ENCODE measurements at regions not wholly inside any gene's neighbourhood (a gene's known extent, or its start where the extent isn't known, plus 50 kb on each side); places are given as distances from the start of the nearest gene placed in this dataset.

- TF ChIP-seq, protein P1, sequence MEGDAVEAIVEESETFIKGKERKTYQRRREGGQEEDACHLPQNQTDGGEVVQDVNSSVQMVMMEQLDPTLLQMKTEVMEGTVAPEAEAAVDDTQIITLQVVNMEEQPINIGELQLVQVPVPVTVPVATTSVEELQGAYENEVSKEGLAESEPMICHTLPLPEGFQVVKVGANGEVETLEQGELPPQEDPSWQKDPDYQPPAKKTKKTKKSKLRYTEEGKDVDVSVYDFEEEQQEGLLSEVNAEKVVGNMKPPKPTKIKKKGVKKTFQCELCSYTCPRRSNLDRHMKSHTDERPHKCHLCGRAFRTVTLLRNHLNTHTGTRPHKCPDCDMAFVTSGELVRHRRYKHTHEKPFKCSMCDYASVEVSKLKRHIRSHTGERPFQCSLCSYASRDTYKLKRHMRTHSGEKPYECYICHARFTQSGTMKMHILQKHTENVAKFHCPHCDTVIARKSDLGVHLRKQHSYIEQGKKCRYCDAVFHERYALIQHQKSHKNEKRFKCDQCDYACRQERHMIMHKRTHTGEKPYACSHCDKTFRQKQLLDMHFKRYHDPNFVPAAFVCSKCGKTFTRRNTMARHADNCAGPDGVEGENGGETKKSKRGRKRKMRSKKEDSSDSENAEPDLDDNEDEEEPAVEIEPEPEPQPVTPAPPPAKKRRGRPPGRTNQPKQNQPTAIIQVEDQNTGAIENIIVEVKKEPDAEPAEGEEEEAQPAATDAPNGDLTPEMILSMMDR (IDR thresholded peaks at IDR 0.05; ENCODE audit: low read depth, low read length, missing input control), result no peak
- TF ChIP-seq GABPA (IDR thresholded peaks at IDR 0.05 in 1 of 2, conservative IDR thresholded peaks at IDR 0.05 in 1 of 2) (no peak), EGR1 (IDR thresholded peaks at IDR 0.05; ENCODE audit: low read depth in 2 of 2) (no peak), YY1 (IDR thresholded peaks at IDR 0.05) (no peak), REST (IDR thresholded peaks at IDR 0.05) (no peak), ATF3 (IDR thresholded peaks at IDR 0.05) (no peak), RAD21 (IDR thresholded peaks at IDR 0.05) (no peak), JUND (IDR thresholded peaks at IDR 0.05) (no peak), FOXA1 (IDR thresholded peaks at IDR 0.05) (no peak), TAF1 (conservative IDR thresholded peaks at IDR 0.05) (no peak)
- TF ChIP-seq, protein P2, sequence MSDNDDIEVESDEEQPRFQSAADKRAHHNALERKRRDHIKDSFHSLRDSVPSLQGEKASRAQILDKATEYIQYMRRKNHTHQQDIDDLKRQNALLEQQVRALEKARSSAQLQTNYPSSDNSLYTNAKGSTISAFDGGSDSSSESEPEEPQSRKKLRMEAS (IDR thresholded peaks at IDR 0.05), result no peak
Observed at GRCh38 chr6:93087606-93088005, 331.8 kb downstream of the EPHA7 start.

All from liver (tissue), 3 donors.